Smooth muscle cell (in vitro differentiated cells): ENCODE measurements at regions not wholly inside any gene's neighbourhood (a gene's known extent, or its start where the extent isn't known, plus 50 kb on each side); places are given as distances from the start of the nearest gene placed in this dataset.

Experiments
- DNase-seq: peaks from one replicate; lab custom pipeline; 2025; ENCODE audit not compliant: unreplicated experiment; lab: John Stamatoyannopoulos, UW
- H2AFZ ChIP-seq: fragments of 200-600 bp; sonication (generic); 2 replicates; pipeline ENCODE4 v1.6.0; 2016; ENCODE audit warnings: antibody characterized with exemption, low read depth, mild to moderate bottlenecking
- H3F3A ChIP-seq: fragments of 200-600 bp; sonication (generic); 2 replicates; pipeline ENCODE4 v1.6.0; 2017; ENCODE audit warnings: antibody characterized with exemption, low read depth
- H3K27ac ChIP-seq: fragments of 200-600 bp; sonication (generic); 2 replicates; pipeline ENCODE4 v1.5.1; 2016; ENCODE audit warnings: low read depth, mild to moderate bottlenecking
- H3K27me3 ChIP-seq: fragments of 200-600 bp; sonication (generic); 2 replicates; pipeline ENCODE4 v1.6.1; 2016; ENCODE audit warnings: low read depth, mild to moderate bottlenecking
- H3K36me3 ChIP-seq: fragments of 200-600 bp; sonication (generic); 2 replicates; pipeline ENCODE4 v1.5.1; 2016; ENCODE audit warnings: low read depth
- H3K4me1 ChIP-seq: fragments of 200-600 bp; sonication (generic); 2 replicates; pipeline ENCODE4 v1.5.1; 2016; ENCODE audit warnings: low read depth
- H3K4me2 ChIP-seq: fragments of 200-600 bp; sonication (generic); 2 replicates; pipeline ENCODE4 v1.6.0; 2016; ENCODE audit warnings: mild to moderate bottlenecking
- H3K4me3 ChIP-seq: fragments of 200-600 bp; sonication (generic); 2 replicates; pipeline ENCODE4 v1.5.1; 2016; ENCODE audit warnings: mild to moderate bottlenecking
- H3K79me2 ChIP-seq: fragments of 200-600 bp; sonication (generic); 2 replicates; pipeline ENCODE4 v1.6.0; 2016; ENCODE audit warnings: low read depth, mild to moderate bottlenecking
- H3K9ac ChIP-seq: fragments of 200-600 bp; sonication (generic); 2 replicates; pipeline ENCODE4 v1.6.0; 2016; ENCODE audit warnings: low read depth
- H3K9me3 ChIP-seq: fragments of 200-600 bp; sonication (generic); replicated peaks from 2 replicates; pipeline ENCODE4 v1.5.1; 2016; ENCODE audit warnings: low read depth
- H4K20me1 ChIP-seq: fragments of 200-600 bp; sonication (generic); 2 replicates; pipeline ENCODE4 v1.6.0; 2016; ENCODE audit warnings: low read depth
- WGBS: methylation state at CpG from one replicate; pipeline ENCODE4 v1.1.7; 2016; ENCODE audit warnings: low lambda C conversion rate; 5-methylcytosine and 5-hydroxymethylcytosine counted together
- TF ChIP-seq, protein P1 (sequence below): fragments of 200-600 bp; sonication (generic); IDR thresholded peaks from 2 replicates; pipeline ENCODE4 v1.5.1; 2017; ENCODE audit warnings: borderline replicate concordance, mild to moderate bottlenecking, antibody characterized with exemption; ENCODE audit not compliant: insufficient read depth, poor library complexity, severe bottlenecking

DNA sequence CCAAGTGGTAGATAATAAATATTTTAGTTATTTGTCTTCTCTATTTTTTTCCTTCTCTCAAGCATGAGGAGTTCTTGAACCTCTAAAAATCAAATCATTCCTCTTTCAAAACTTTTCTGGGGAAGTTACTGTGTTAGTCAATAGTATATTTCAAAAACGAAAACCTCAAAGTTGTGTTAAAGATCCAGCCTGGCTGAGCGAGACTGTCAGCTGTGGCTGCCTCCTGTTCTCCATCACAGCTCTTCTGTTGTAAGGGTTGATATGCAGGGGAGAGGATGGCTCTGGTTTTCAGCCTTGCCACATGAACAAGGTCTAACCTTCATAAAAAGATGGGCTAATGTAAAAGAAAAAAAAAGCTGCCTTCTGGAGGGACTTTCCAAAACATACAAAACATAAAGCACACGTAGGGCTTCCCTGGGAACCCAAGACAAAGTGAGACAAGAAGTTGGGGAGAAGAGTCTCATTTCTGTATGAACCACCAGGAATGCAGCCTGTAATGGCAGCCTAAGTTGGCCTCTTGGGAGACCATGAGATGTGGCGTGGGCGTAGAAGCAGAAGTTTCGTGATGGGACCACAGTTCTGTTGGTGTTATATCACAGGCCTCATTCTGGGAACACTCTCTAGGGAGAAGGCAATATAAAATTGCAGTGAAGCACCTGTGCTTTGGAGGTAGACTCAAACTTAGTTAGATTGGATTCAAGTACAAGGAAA, 77.9 kb upstream of the FHIP2A start:
- no peaks in the 10 kb centered on the region for H4K20me1 ChIP-seq

DNA sequence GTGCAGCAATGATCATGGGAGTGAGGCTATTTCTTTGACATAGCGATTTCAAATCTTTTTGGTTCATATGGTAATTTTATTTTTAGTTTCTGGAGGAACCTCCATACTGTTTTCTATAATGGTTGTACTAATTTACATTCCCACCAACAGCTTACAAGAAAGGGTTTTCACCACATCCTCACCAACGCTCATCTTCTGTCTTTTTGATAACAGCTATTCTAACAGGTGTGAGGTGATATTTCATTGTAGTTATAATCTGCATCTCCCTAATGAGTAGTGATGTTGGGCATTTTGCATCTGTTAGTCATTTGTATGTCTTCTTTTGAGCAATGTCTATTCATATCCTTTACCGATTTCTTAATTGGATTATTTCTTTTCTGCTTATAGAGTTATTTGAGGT, 75.0 kb upstream of the FHIP2A start:
- H4K20me1 ChIP-seq, result no peaks in the 10 kb centered on the region
- H3K4me1 ChIP-seq, result no peaks in the 10 kb centered on the region
- H3K4me3 ChIP-seq, result no peak overlapping the region
- H3K4me2 ChIP-seq, result no peak overlapping the region
- DNase-seq, result no peak
- H3K36me3 ChIP-seq, result no peaks in the 10 kb centered on the region
- TF ChIP-seq, protein P1, sequence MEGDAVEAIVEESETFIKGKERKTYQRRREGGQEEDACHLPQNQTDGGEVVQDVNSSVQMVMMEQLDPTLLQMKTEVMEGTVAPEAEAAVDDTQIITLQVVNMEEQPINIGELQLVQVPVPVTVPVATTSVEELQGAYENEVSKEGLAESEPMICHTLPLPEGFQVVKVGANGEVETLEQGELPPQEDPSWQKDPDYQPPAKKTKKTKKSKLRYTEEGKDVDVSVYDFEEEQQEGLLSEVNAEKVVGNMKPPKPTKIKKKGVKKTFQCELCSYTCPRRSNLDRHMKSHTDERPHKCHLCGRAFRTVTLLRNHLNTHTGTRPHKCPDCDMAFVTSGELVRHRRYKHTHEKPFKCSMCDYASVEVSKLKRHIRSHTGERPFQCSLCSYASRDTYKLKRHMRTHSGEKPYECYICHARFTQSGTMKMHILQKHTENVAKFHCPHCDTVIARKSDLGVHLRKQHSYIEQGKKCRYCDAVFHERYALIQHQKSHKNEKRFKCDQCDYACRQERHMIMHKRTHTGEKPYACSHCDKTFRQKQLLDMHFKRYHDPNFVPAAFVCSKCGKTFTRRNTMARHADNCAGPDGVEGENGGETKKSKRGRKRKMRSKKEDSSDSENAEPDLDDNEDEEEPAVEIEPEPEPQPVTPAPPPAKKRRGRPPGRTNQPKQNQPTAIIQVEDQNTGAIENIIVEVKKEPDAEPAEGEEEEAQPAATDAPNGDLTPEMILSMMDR, result no peak
- no peaks in the 10 kb centered on the region for H3F3A ChIP-seq
- H3K9me3 ChIP-seq, result no peaks in the 10 kb centered on the region
- H3K27me3 ChIP-seq, result no peaks in the 10 kb centered on the region
- no peaks in the 10 kb centered on the region for H3K79me2 ChIP-seq
- no peak overlapping the region for H3K9ac ChIP-seq
- no peak overlapping the region for H2AFZ ChIP-seq
- WGBS, result 94% methylated on average over 3 of the region's 3 CpGs
- H3K27ac ChIP-seq, result no peak overlapping the region

More for the DNA sequence above, 77.9 kb upstream of the FHIP2A start:
- no peak overlapping the region for H3K9ac ChIP-seq
- H3K79me2 ChIP-seq, result no peaks in the 10 kb centered on the region
- no peaks in the 10 kb centered on the region for H3K9me3 ChIP-seq
- H3K4me1 ChIP-seq, result no peaks in the 10 kb centered on the region
- WGBS, result 88% methylated on average over 6 of the region's 6 CpGs
- TF ChIP-seq, protein P1, result no peak
- H3K4me3 ChIP-seq, result no peak overlapping the region
- no peak for DNase-seq
- H3F3A ChIP-seq, result no peaks in the 10 kb centered on the region
- H3K27ac ChIP-seq, result no peak overlapping the region
- no peak overlapping the region for H3K4me2 ChIP-seq
- no peaks in the 10 kb centered on the region for H3K27me3 ChIP-seq
- H2AFZ ChIP-seq, result no peak overlapping the region
- no peaks in the 10 kb centered on the region for H3K36me3 ChIP-seq

DNA sequence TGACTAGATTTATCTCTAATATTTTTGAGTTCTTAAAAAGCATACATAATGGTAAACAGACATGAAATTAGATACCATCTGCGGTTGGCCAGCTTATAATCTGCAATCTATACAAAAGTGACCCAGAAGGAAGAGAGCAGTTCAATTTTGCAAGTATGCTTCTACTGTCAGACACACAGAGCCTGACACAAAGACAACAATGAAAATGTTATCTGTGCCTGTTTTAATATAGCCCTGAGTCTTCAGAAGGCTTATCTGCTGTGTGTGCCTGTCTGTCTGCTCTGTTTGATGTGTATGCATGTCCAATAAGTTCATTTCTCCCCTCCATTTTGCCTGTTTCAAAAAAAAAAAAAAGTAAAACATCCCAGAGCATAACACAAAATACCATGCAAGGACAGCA, 73.3 kb upstream of the FHIP2A start:
- H2AFZ ChIP-seq, result no peak overlapping the region
- H3K27ac ChIP-seq, result no peak overlapping the region
- H3K9ac ChIP-seq, result no peak overlapping the region
- H3K27me3 ChIP-seq, result no peaks in the 10 kb centered on the region
- peaks cover 3% of the 10 kb centered on the region for H3K4me1 ChIP-seq
- 85% methylated on average over 1 of the region's 1 CpG for WGBS
- H3K36me3 ChIP-seq, result no peaks in the 10 kb centered on the region
- H4K20me1 ChIP-seq, result no peaks in the 10 kb centered on the region
- no peak overlapping the region for H3K4me2 ChIP-seq
- H3F3A ChIP-seq, result no peaks in the 10 kb centered on the region
- DNase-seq, result no peak
- H3K79me2 ChIP-seq, result no peaks in the 10 kb centered on the region
- H3K9me3 ChIP-seq, result no peaks in the 10 kb centered on the region
- no peak overlapping the region for H3K4me3 ChIP-seq
- TF ChIP-seq, protein P1, result no peak

DNA sequence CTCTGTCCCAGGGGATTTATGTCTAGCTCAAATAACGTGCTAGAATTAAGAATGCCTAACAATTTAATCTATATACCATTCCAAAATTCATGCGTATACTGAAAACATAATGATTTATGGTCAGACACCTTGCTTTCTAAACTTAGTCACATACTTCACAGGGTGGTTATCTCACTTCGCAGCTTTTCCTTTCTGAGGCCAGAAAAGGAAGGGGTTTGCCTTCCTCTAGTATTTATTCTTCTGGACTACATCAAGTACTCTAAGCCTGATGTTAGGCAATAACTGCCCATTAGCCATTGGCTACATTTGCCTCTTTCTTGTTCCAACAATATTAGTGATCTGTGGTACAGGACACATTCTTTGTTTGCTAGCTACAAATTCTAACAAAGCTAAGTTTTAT, 72.6 kb upstream of the FHIP2A start:
- no peak overlapping the region for H3K4me2 ChIP-seq
- H3F3A ChIP-seq, result no peaks in the 10 kb centered on the region
- no peaks in the 10 kb centered on the region for H3K36me3 ChIP-seq
- no peaks in the 10 kb centered on the region for H3K9me3 ChIP-seq
- 68% methylated on average over 3 of the region's 3 CpGs for WGBS
- TF ChIP-seq, protein P1, result no peak
- no peak overlapping the region for H3K4me3 ChIP-seq
- H3K4me1 ChIP-seq, result peaks cover 7% of the 10 kb centered on the region
- no peak overlapping the region for H3K27ac ChIP-seq
- H3K79me2 ChIP-seq, result no peaks in the 10 kb centered on the region
- H4K20me1 ChIP-seq, result no peaks in the 10 kb centered on the region
- H3K27me3 ChIP-seq, result no peaks in the 10 kb centered on the region
- no peak overlapping the region for H3K9ac ChIP-seq
- DNase-seq, result no peak
- no peak overlapping the region for H2AFZ ChIP-seq
